ENCODE measurements at regions not wholly inside any gene's neighbourhood (a gene's known extent, or its start where the extent isn't known, plus 50 kb on each side); places are given as distances from the start of the nearest gene placed in this dataset.

GRCh38 chr6:163780994-163781393 is 366.5 kb downstream of the QKI start:
- no peak for DNase-seq (ENCODE audit: low read depth, low spot score)
- in situ Hi-C loops (cut with HindIII; ENCODE audit: low pct_unique_long_range_greater_than_20kb, low sequenced_read_pairs) = no loop called here

- in situ Hi-C loops (cut with HindIII; ENCODE audit: low pct_unique_long_range_greater_than_20kb, low sequenced_read_pairs) = no loop called here
- DNase-seq (ENCODE audit: low read depth, low spot score) = no peak
Measured at GRCh38 chr6:163779727-163780284, 365.3 kb downstream of the QKI start.

GRCh38 chr6:163777716-163778115 is 363.2 kb downstream of the QKI start:
- no peak for DNase-seq (ENCODE audit: low read depth, low spot score)
- in situ Hi-C loops (cut with HindIII; ENCODE audit: low pct_unique_long_range_greater_than_20kb, low sequenced_read_pairs) = no loop called here

- DNase-seq (ENCODE audit: low read depth, low spot score) = no peak
- in situ Hi-C loops (cut with HindIII; ENCODE audit: low pct_unique_long_range_greater_than_20kb, low sequenced_read_pairs) = no loop called here
Measured at GRCh38 chr6:163776906-163777686, 362.6 kb downstream of the QKI start.

- in situ Hi-C loops (cut with HindIII; ENCODE audit: low pct_unique_long_range_greater_than_20kb, low sequenced_read_pairs) = no loop called here
- DNase-seq (ENCODE audit: low read depth, low spot score) = no peak
Measured at GRCh38 chr6:163776196-163776905, 361.8 kb downstream of the QKI start.

- DNase-seq (ENCODE audit: low read depth, low spot score) = no peak
- in situ Hi-C loops (cut with HindIII; ENCODE audit: low pct_unique_long_range_greater_than_20kb, low sequenced_read_pairs) = no loop called here
Measured at GRCh38 chr6:163775313-163775712, 360.8 kb downstream of the QKI start.

GRCh38 chr6:163774485-163774884 is 360.0 kb downstream of the QKI start:
- DNase-seq (ENCODE audit: low read depth, low spot score) = no peak
- in situ Hi-C loops (cut with HindIII; ENCODE audit: low pct_unique_long_range_greater_than_20kb, low sequenced_read_pairs) = no loop called here

- in situ Hi-C loops (cut with HindIII; ENCODE audit: low pct_unique_long_range_greater_than_20kb, low sequenced_read_pairs) = no loop called here
- no peak for DNase-seq (ENCODE audit: low read depth, low spot score)
Measured at GRCh38 chr6:163773646-163774045, 359.1 kb downstream of the QKI start.

- in situ Hi-C loops (cut with HindIII; ENCODE audit: low pct_unique_long_range_greater_than_20kb, low sequenced_read_pairs) = no loop called here
- no peak for DNase-seq (ENCODE audit: low read depth, low spot score)
Measured at GRCh38 chr6:163772701-163773100, 358.2 kb downstream of the QKI start.

- no peak for DNase-seq (ENCODE audit: low read depth, low spot score)
- in situ Hi-C loops (cut with HindIII; ENCODE audit: low pct_unique_long_range_greater_than_20kb, low sequenced_read_pairs) = no loop called here
Measured at GRCh38 chr6:163771180-163771579, 356.7 kb downstream of the QKI start.

GRCh38 chr6:163768905-163769304 is 354.4 kb downstream of the QKI start:
- in situ Hi-C loops (cut with HindIII; ENCODE audit: low pct_unique_long_range_greater_than_20kb, low sequenced_read_pairs) = no loop called here
- DNase-seq (ENCODE audit: low read depth, low spot score) = no peak

GRCh38 chr6:163766936-163767335 is 352.4 kb downstream of the QKI start:
- DNase-seq (ENCODE audit: low read depth, low spot score) = no peak
- in situ Hi-C loops (cut with HindIII; ENCODE audit: low pct_unique_long_range_greater_than_20kb, low sequenced_read_pairs) = no loop called here

- DNase-seq (ENCODE audit: low read depth, low spot score) = no peak
- in situ Hi-C loops (cut with HindIII; ENCODE audit: low pct_unique_long_range_greater_than_20kb, low sequenced_read_pairs) = no loop called here
Measured at GRCh38 chr6:163765335-163765734, 350.8 kb downstream of the QKI start.

- no peak for DNase-seq (ENCODE audit: low read depth, low spot score)
- in situ Hi-C loops (cut with HindIII; ENCODE audit: low pct_unique_long_range_greater_than_20kb, low sequenced_read_pairs) = no loop called here
Measured at GRCh38 chr6:163764565-163764964, 350.0 kb downstream of the QKI start.

- no peak for DNase-seq (ENCODE audit: low read depth, low spot score)
- in situ Hi-C loops (cut with HindIII; ENCODE audit: low pct_unique_long_range_greater_than_20kb, low sequenced_read_pairs) = no loop called here
Measured at GRCh38 chr6:163761481-163761880, 347.0 kb downstream of the QKI start.

GRCh38 chr6:163760860-163761259 is 346.3 kb downstream of the QKI start:
- DNase-seq (ENCODE audit: low read depth, low spot score) = no peak
- in situ Hi-C loops (cut with HindIII; ENCODE audit: low pct_unique_long_range_greater_than_20kb, low sequenced_read_pairs) = no loop called here

- in situ Hi-C loops (cut with HindIII; ENCODE audit: low pct_unique_long_range_greater_than_20kb, low sequenced_read_pairs) = no loop called here
- DNase-seq (ENCODE audit: low read depth, low spot score) = no peak
Measured at GRCh38 chr6:163759542-163759941, 345.0 kb downstream of the QKI start.

GRCh38 chr6:163757520-163757919 is 343.0 kb downstream of the QKI start:
- DNase-seq (ENCODE audit: low read depth, low spot score) = no peak
- in situ Hi-C loops (cut with HindIII; ENCODE audit: low pct_unique_long_range_greater_than_20kb, low sequenced_read_pairs) = no loop called here

GRCh38 chr6:163756079-163756478 is 341.6 kb downstream of the QKI start:
- in situ Hi-C loops (cut with HindIII; ENCODE audit: low pct_unique_long_range_greater_than_20kb, low sequenced_read_pairs) = no loop called here
- DNase-seq (ENCODE audit: low read depth, low spot score) = no peak
